ENCODE measurements at regions not wholly inside any gene's neighbourhood (a gene's known extent, or its start where the extent isn't known, plus 50 kb on each side); places are given as distances from the start of the nearest gene placed in this dataset.
A peak's percentile ranks its signal among the peaks of the same experiment; 100 is the strongest.

GRCh38 chr13:34881494-34881893 is 60.6 kb upstream of the NBEA start:
- H3K27ac ChIP-seq (ENCODE audit: low read depth, low read length) = no peak overlapping the region
- no peak overlapping the region for H3K4me3 ChIP-seq (ENCODE audit: insufficient read depth, low read length)
- peak; percentile 34 for DNase-seq (ENCODE audit: insufficient read length, low spot score, missing footprints)
- no peaks in the 10 kb centered on the region for H3K4me1 ChIP-seq (ENCODE audit: insufficient read depth, low read length)
- no peak overlapping the region for H3K4me2 ChIP-seq (ENCODE audit: insufficient read depth, low read length)
- H2AFZ ChIP-seq (ENCODE audit: low read length) = no peak overlapping the region
- no peak for TF ChIP-seq CTCF (IDR thresholded peaks at IDR 0.05; ENCODE audit: extremely low read depth, low read depth, low read length)
- no peaks in the 10 kb centered on the region for H3K27me3 ChIP-seq (ENCODE audit: insufficient read depth, low read length)
- H3K79me2 ChIP-seq (ENCODE audit: insufficient read depth, low read length) = no peaks in the 10 kb centered on the region
- no peaks in the 10 kb centered on the region for H3K9me3 ChIP-seq (ENCODE audit: low read depth, low read length)
- no peaks in the 10 kb centered on the region for H4K20me1 ChIP-seq (ENCODE audit: insufficient read depth, low read length)
- H3K36me3 ChIP-seq (ENCODE audit: insufficient read depth, low read length) = no peaks in the 10 kb centered on the region

GRCh38 chr13:34883396-34883795 is 58.7 kb upstream of the NBEA start:
- no peaks in the 10 kb centered on the region for H3K36me3 ChIP-seq (ENCODE audit: insufficient read depth, low read length)
- no peaks in the 10 kb centered on the region for H3K27me3 ChIP-seq (ENCODE audit: insufficient read depth, low read length)
- H4K20me1 ChIP-seq (ENCODE audit: insufficient read depth, low read length) = no peaks in the 10 kb centered on the region
- H3K27ac ChIP-seq (ENCODE audit: low read depth, low read length) = no peak overlapping the region
- TF ChIP-seq CTCF (IDR thresholded peaks at IDR 0.05; ENCODE audit: extremely low read depth, low read depth, low read length) = no peak
- H2AFZ ChIP-seq (ENCODE audit: low read length) = no peak overlapping the region
- no peaks in the 10 kb centered on the region for H3K79me2 ChIP-seq (ENCODE audit: insufficient read depth, low read length)
- DNase-seq (ENCODE audit: insufficient read length, low spot score, missing footprints) = peak; percentile 15
- no peak overlapping the region for H3K4me2 ChIP-seq (ENCODE audit: insufficient read depth, low read length)
- no peaks in the 10 kb centered on the region for H3K4me1 ChIP-seq (ENCODE audit: insufficient read depth, low read length)
- no peaks in the 10 kb centered on the region for H3K9me3 ChIP-seq (ENCODE audit: low read depth, low read length)
- no peak overlapping the region for H3K4me3 ChIP-seq (ENCODE audit: insufficient read depth, low read length)

GRCh38 chr13:34884366-34884765 is 57.7 kb upstream of the NBEA start:
- H3K79me2 ChIP-seq (ENCODE audit: insufficient read depth, low read length) = no peaks in the 10 kb centered on the region
- H3K27ac ChIP-seq (ENCODE audit: low read depth, low read length) = no peak overlapping the region
- no peak overlapping the region for H2AFZ ChIP-seq (ENCODE audit: low read length)
- no peak for DNase-seq (ENCODE audit: insufficient read length, low spot score, missing footprints)
- no peaks in the 10 kb centered on the region for H3K9me3 ChIP-seq (ENCODE audit: low read depth, low read length)
- H4K20me1 ChIP-seq (ENCODE audit: insufficient read depth, low read length) = no peaks in the 10 kb centered on the region
- H3K4me2 ChIP-seq (ENCODE audit: insufficient read depth, low read length) = no peak overlapping the region
- no peak for TF ChIP-seq CTCF (IDR thresholded peaks at IDR 0.05; ENCODE audit: extremely low read depth, low read depth, low read length)
- no peaks in the 10 kb centered on the region for H3K4me1 ChIP-seq (ENCODE audit: insufficient read depth, low read length)
- no peaks in the 10 kb centered on the region for H3K27me3 ChIP-seq (ENCODE audit: insufficient read depth, low read length)
- H3K36me3 ChIP-seq (ENCODE audit: insufficient read depth, low read length) = no peaks in the 10 kb centered on the region
- H3K4me3 ChIP-seq (ENCODE audit: insufficient read depth, low read length) = no peak overlapping the region

GRCh38 chr13:34886121-34886875 is 55.8 kb upstream of the NBEA start:
- Histone ChIP-seq H3K9me3 (ENCODE audit: low read depth, low read length) (no peaks in the 10 kb centered on the region), H3K27me3 (ENCODE audit: insufficient read depth, low read length) (no peaks in the 10 kb centered on the region), H3K27ac (ENCODE audit: low read depth, low read length) (no peak overlapping the region), H4K20me1 (ENCODE audit: insufficient read depth, low read length) (no peaks in the 10 kb centered on the region), H2AFZ (ENCODE audit: low read length) (no peak overlapping the region), H3K4me2 (ENCODE audit: insufficient read depth, low read length) (no peak overlapping the region), H3K79me2 (ENCODE audit: insufficient read depth, low read length) (no peaks in the 10 kb centered on the region), H3K36me3 (ENCODE audit: insufficient read depth, low read length) (no peaks in the 10 kb centered on the region), H3K4me3 (ENCODE audit: insufficient read depth, low read length) (no peak overlapping the region), H3K4me1 (ENCODE audit: insufficient read depth, low read length) (no peaks in the 10 kb centered on the region)
- no peak for DNase-seq (ENCODE audit: insufficient read length, low spot score, missing footprints)
- TF ChIP-seq CTCF (IDR thresholded peaks at IDR 0.05; ENCODE audit: extremely low read depth, low read depth, low read length) = no peak
